K562 (cell line): ENCODE measurements at regions not wholly inside any gene's neighbourhood (a gene's known extent, or its start where the extent isn't known, plus 50 kb on each side); places are given as distances from the start of the nearest gene placed in this dataset.
"Not testable (repeated sequence)": the region's sequence is repeated elsewhere in the genome, so short reads cannot be mapped to it uniquely, and the experiment has no call there.

Experiments
- ATF4 ChIP-seq: fragments of 450-650 bp; formaldehyde crosslinking; IDR thresholded peaks from 2 replicates; pipeline ENCODE4 v1.4.0; 2022; ENCODE audit warnings: mild to moderate bottlenecking, moderate library complexity
- ESRRB ChIP-seq: fragments of 250-450 bp; sonication (Bioruptor Pico); IDR thresholded peaks from 2 replicates; pipeline ENCODE4 v1.5.0; 2020; ENCODE audit warnings: mild to moderate bottlenecking, moderate library complexity, borderline replicate concordance
- KDM4B ChIP-seq, 2 experiments: fragments of 450-650 bp in 1 of 2; sonication (generic) in 1 of 2; IDR thresholded peaks; 2 replicates each; pipeline ENCODE4 v1.6.1; 2016 to 2017; ENCODE audit warnings: borderline replicate concordance in 2 of 2, antibody characterized with exemption in 1 of 2, low read depth in 1 of 2, mild to moderate bottlenecking in 1 of 2
- SIN3A ChIP-seq, 2 experiments: fragments of 150-350 bp in 1 of 2; IDR thresholded peaks; 2 replicates each; pipeline ENCODE4 v1.6.1; 2011 to 2016; ENCODE audit warnings: borderline replicate concordance in 2 of 2, low read depth in 2 of 2, low read length in 2 of 2, mild to moderate bottlenecking in 2 of 2, moderate library complexity in 2 of 2; ENCODE audit not compliant: control insufficient read depth in 1 of 2
- ZNF277 ChIP-seq: fragments of 250-450 bp; sonication (Bioruptor Pico); IDR thresholded peaks from 2 replicates; pipeline ENCODE4 v1.8.0; 2022; ENCODE audit warnings: inconsistent platforms, mild to moderate bottlenecking, moderate library complexity, borderline replicate concordance

- TF ChIP-seq KDM4B (IDR thresholded peaks at IDR 0.05; ENCODE audit: borderline replicate concordance in 2 of 2, low read depth in 1 of 2); ZNF277 (CRISPR knock-in tag); ATF4 (CRISPR knock-in tag); ESRRB (CRISPR knock-in tag); SIN3A (IDR thresholded peaks at IDR 0.05; ENCODE audit: borderline replicate concordance in 2 of 2, control insufficient read depth in 1 of 2, low read depth in 2 of 2, low read length in 2 of 2): not testable (repeated sequence)
Observed at GRCh38 chr2:95767531-95767930, 175.7 kb downstream of the TRIM43 start.
